Spleen (tissue), 11 donors: ENCODE measurements at regions not wholly inside any gene's neighbourhood (a gene's known extent, or its start where the extent isn't known, plus 50 kb on each side); places are given as distances from the start of the nearest gene placed in this dataset.
A peak's percentile ranks its signal among the peaks of the same experiment; 100 is the strongest.

Experiments used
- DNase-seq: peaks from one replicate; pipeline ENCODE4 v3.0.0-alpha.2; 2020
- H3K27ac ChIP-seq, 8 donors: fragments of 200-600 bp; sonication (generic) in 7 of 8; 1 replicate in 4 of 8; 2 replicates in 4 of 8; pipeline versions ENCODE4 v1.5.0 to v1.8.0; 2016 to 2021; ENCODE audit warnings: inconsistent platforms in 4 of 8, mild to moderate bottlenecking in 4 of 8, moderate library complexity in 1 of 8
- H3K27me3 ChIP-seq, 7 donors: fragments of 200-600 bp; sonication (generic) in 6 of 7; replicated peaks in 1 of 7; 1 replicate in 4 of 7; 2 replicates in 3 of 7; pipeline versions ENCODE4 v1.5.0 to v1.8.0; 2016 to 2021; ENCODE audit warnings: inconsistent platforms in 3 of 7, mild to moderate bottlenecking in 1 of 7
- H3K36me3 ChIP-seq, 6 donors: fragments of 200-600 bp; sonication (generic) in 5 of 6; 1 replicate in 4 of 6; 2 replicates in 2 of 6; pipeline versions ENCODE4 v1.5.0 to v1.8.0; 2016 to 2021; ENCODE audit warnings: inconsistent platforms in 2 of 6
- H3K4me1 ChIP-seq, 6 donors: fragments of 200-600 bp; sonication (generic) in 5 of 6; 1 replicate in 3 of 6; 2 replicates in 3 of 6; pipeline versions ENCODE4 v1.5.0 to v1.8.0; 2016 to 2021; ENCODE audit warnings: inconsistent platforms in 3 of 6
- H3K4me3 ChIP-seq, 8 donors: fragments of 200-600 bp; sonication (generic) in 7 of 8; 1 replicate in 4 of 8; 2 replicates in 4 of 8; pipeline versions ENCODE4 v1.5.0 to v1.8.0; 2016 to 2021; ENCODE audit warnings: inconsistent platforms in 4 of 8, mild to moderate bottlenecking in 4 of 8, moderate library complexity in 2 of 8
- H3K9me3 ChIP-seq, 8 donors: fragments of 200-600 bp; sonication (generic) in 7 of 8; 1 replicate in 4 of 8; 2 replicates in 4 of 8; pipeline versions ENCODE4 v1.5.0 to v1.8.0; 2016 to 2021; ENCODE audit warnings: inconsistent platforms in 4 of 8
- POLR2A ChIP-seq, 3 donors: fragments of 450-650 bp; IDR thresholded peaks; one replicate each; pipeline ENCODE4 v1.5.1; 2017; ENCODE audit warnings: antibody characterized with exemption in 3 of 3, mild to moderate bottlenecking in 1 of 3
- POLR2AphosphoS5 ChIP-seq, 3 donors: sonication (generic); formaldehyde crosslinking; IDR thresholded peaks; one replicate each; pipeline ENCODE4 v1.5.1; 2017; ENCODE audit warnings: antibody characterized with exemption in 3 of 3
- whole genome bisulfite sequencing, 5 donors: extraction: QIAGEN DNeasy Blood & Tissue Kit in 3 of 5; methylation state at CpG; one replicate each; pipeline versions ENCODE4 v1.1.5 to v1.1.7; 2013 to 2018; 5-methylcytosine and 5-hydroxymethylcytosine counted together
- intact Hi-C: fragments of 100-400 bp; cut with DNase I; formaldehyde crosslinking; loops from one replicate; pipeline ENCODE4 v1.15.0; 2023; ENCODE audit warnings: low total_unique reads
- TF ChIP-seq, protein P1 (sequence below), 11 experiments: fragments of 200-600 bp in 7 of 11; fragments of 450-650 bp in 4 of 11; sonication (generic) in 4 of 11; IDR thresholded peaks in 8 of 11; conservative IDR thresholded peaks in 3 of 11; 1 replicate in 7 of 11; 2 replicates in 4 of 11; pipeline versions ENCODE4 v1.4.0 to v1.8.0; 2016 to 2021; ENCODE audit warnings: antibody characterized with exemption in 11 of 11, inconsistent platforms in 4 of 11, mild to moderate bottlenecking in 1 of 11
- donor health status: healthy with polysubstance abuse.
- donor health status: DM: no; HTN: no; CAD: no; lungs with moderate emphysema.
- donor health status: DM: no; HTN: no; CAD: no.
- donor health status: Bipolar disorder and iron deficiency.
- donor health status: healthy.
- donor health status: DM: no; HTN: no; CAD: no.
- donor health status: DM: yes; HTN: yes; CAD: no.

DNA sequence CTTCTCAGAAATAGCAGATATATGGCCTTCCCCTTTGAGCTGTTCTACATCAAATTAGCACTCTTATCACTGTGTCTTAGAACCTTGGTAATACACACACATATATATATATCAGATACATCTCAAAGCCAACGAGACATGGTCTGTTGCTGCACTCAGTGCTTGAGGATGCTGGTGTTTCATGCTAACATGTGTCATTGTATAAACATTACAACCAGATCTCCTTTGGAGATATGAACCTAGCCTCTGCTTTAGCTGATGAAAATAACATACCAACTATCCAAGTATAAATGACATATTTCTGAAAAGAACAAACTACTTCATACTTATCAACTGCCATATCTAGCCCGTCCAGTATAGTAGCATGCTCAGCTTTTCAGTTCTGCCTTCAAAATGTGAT, 226.7 kb upstream of the HNRNPA3 start:
- Histone ChIP-seq H3K4me3 (no peak overlapping the region), H3K27ac (no peak overlapping the region), H3K9me3 (no peaks in the 10 kb centered on the region), H3K4me1 (no peaks in the 10 kb centered on the region), H3K27me3 (peaks cover 0 to 4% (median 0%) of the 10 kb centered on the region in 7 donors), H3K36me3 (no peaks in the 10 kb centered on the region)
- intact Hi-C loops, result no loop called here
- no peak for TF ChIP-seq POLR2AphosphoS5 (IDR thresholded peaks at IDR 0.05)
- TF ChIP-seq, protein P1, sequence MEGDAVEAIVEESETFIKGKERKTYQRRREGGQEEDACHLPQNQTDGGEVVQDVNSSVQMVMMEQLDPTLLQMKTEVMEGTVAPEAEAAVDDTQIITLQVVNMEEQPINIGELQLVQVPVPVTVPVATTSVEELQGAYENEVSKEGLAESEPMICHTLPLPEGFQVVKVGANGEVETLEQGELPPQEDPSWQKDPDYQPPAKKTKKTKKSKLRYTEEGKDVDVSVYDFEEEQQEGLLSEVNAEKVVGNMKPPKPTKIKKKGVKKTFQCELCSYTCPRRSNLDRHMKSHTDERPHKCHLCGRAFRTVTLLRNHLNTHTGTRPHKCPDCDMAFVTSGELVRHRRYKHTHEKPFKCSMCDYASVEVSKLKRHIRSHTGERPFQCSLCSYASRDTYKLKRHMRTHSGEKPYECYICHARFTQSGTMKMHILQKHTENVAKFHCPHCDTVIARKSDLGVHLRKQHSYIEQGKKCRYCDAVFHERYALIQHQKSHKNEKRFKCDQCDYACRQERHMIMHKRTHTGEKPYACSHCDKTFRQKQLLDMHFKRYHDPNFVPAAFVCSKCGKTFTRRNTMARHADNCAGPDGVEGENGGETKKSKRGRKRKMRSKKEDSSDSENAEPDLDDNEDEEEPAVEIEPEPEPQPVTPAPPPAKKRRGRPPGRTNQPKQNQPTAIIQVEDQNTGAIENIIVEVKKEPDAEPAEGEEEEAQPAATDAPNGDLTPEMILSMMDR (IDR thresholded peaks at IDR 0.05 in 8 of 11, conservative IDR thresholded peaks at IDR 0.05 in 3 of 11), result no peak
- no peak for TF ChIP-seq POLR2A (IDR thresholded peaks at IDR 0.05)
- DNase-seq, result no peak
- 80 to 89% (median 84%) methylated on average over 2 of the region's 2 CpGs for WGBS, 5 donors

DNA sequence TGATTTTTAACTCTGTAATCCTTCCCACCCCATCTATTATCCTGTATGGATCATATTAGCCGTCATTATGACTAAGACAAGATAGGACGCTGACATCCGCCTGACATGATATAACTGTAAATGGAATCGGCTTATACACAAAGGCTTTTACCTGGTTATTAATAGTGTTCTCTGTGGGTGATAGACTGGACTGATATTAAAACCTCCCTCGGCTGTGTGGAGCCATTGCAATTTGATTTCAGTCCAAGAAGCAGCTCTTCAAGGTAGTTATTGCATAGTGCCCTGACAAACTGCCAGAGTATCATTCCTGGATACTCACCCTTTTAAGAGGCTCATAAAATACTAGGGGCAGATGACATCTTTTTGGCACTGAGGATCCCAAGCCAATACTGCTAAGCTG, 226.1 kb upstream of the HNRNPA3 start:
- intact Hi-C loops, result no loop called here
- no peaks in the 10 kb centered on the region for H3K4me1 ChIP-seq
- H3K4me3 ChIP-seq, result no peak overlapping the region
- 83 to 95% (median 90%) methylated on average over 5 of the region's 5 CpGs for WGBS, 5 donors
- peaks cover 0 to 4% (median 0%) of the 10 kb centered on the region in 7 donors for H3K27me3 ChIP-seq
- TF ChIP-seq POLR2AphosphoS5 (IDR thresholded peaks at IDR 0.05) (no peak), POLR2A (IDR thresholded peaks at IDR 0.05) (no peak)
- TF ChIP-seq, protein P1 (IDR thresholded peaks at IDR 0.05 in 8 of 11, conservative IDR thresholded peaks at IDR 0.05 in 3 of 11), result no peak
- H3K36me3 ChIP-seq, result no peaks in the 10 kb centered on the region
- no peaks in the 10 kb centered on the region for H3K9me3 ChIP-seq
- H3K27ac ChIP-seq, result no peak overlapping the region
- no peak for DNase-seq

DNA sequence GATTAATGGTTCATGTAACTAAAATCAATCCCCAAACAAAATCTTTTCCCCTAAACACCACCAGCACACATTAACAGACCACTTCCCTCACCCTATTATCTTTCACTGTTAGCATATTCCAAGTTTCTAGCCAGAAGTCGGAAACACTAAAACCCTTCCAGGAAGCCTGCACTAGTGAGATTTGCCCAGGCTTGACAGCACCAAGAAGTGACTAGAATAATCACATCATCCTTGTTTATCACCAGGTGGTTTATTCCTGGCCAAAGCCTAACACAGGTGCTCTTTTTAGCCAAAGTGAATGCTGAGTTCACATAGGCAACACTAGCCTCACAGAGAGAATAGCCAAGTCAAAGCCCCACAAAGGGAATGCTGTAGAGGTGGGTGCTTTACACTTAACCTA, 221.2 kb upstream of the HNRNPA3 start:
- Histone ChIP-seq H3K27me3 (no peaks in the 10 kb centered on the region), H3K4me1 (no peaks in the 10 kb centered on the region), H3K27ac (no peak overlapping the region), H3K36me3 (no peaks in the 10 kb centered on the region), H3K9me3 (no peaks in the 10 kb centered on the region), H3K4me3 (no peak overlapping the region)
- DNase-seq, result no peak
- intact Hi-C loops, result no loop called here
- TF ChIP-seq, protein P1 (IDR thresholded peaks at IDR 0.05 in 8 of 11, conservative IDR thresholded peaks at IDR 0.05 in 3 of 11), result no peak
- no peak for TF ChIP-seq POLR2A (IDR thresholded peaks at IDR 0.05)
- TF ChIP-seq POLR2AphosphoS5 (IDR thresholded peaks at IDR 0.05), result no peak
- WGBS, 5 donors, result 46 to 67% (median 53%) methylated on average over 1 of the region's 1 CpG

DNA sequence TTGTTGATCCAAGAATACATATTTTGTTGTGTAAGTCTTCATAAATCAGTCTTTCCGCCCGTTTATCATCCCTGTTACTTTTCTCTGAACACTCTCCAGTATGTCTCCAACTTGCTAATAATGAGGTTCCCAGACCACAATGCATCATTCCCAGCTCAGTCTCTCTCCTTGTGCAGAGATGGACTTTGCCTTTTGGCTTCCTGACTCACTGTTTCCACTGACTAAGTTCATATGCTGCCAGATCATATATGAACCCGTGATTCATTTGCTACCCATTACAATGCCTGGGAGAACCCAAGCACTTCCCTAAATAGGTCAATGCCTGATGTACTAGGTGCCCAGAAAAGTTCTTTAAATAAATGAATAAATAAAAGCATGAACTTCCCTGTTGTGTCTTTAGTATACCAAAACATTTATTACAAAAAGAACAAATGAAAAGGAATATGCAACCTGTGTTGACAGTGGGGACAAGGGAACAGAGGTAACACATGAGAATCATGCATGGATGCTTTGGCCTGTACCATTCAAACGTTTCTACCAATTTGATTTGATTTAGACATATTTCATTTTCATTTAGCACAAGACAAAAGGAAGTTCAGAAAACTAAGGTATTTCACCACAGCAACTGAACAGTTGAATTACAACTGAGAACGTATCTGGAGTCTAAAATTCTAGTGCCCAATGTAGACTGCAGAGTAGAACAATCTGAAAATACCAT, 215.4 kb upstream of the HNRNPA3 start:
- peaks cover 0 to 22% (median 16%) of the 10 kb centered on the region in 6 donors for H3K4me1 ChIP-seq
- H3K36me3 ChIP-seq, result no peaks in the 10 kb centered on the region
- no peaks in the 10 kb centered on the region for H3K9me3 ChIP-seq
- H3K27me3 ChIP-seq, result no peaks in the 10 kb centered on the region
- no peak for DNase-seq
- TF ChIP-seq, protein P1 (IDR thresholded peaks at IDR 0.05 in 8 of 11, conservative IDR thresholded peaks at IDR 0.05 in 3 of 11), result no peak
- TF ChIP-seq POLR2AphosphoS5 (IDR thresholded peaks at IDR 0.05) (no peak), POLR2A (IDR thresholded peaks at IDR 0.05) (no peak)
- H3K4me3 ChIP-seq, result no peak overlapping the region
- WGBS, 5 donors, result 39 to 58% (median 43%) methylated on average over 5 of the region's 5 CpGs
- intact Hi-C loops, result no loop called here
- H3K27ac ChIP-seq, result peak overlapping the region in 3 of 8 donors; percentile 13 to 52 (median 19)
